ENCODE measurements at regions not wholly inside any gene's neighbourhood (a gene's known extent, or its start where the extent isn't known, plus 50 kb on each side); places are given as distances from the start of the nearest gene placed in this dataset.

DNA sequence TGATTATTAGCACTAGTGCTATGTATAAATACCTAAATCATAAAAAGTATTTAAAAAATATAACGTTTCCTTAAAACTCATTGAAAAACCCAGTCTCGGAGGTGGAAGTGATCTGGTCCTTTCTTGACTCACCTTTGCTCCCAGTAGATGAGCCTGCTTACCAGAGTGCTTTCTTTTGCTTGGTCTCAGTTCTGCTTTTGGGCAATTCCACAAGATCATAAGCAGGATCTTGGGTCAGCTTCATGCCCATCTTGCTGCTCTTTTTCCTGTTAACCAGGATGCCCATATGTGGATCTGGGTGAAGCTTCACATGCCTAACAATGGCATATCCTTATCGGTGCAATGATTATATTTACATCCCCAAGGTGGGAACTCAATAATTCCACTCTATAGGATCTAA, 332.1 kb upstream of the FAM98A start:
- CTCF ChIA-PET, result interaction anchor here (0.7 kb wide), 1 partner anchor 910 kb away, joined by 3 read pairs; no protein-coding TSS in a partner anchor
- no peaks in the 10 kb centered on the region for H3K9me3 ChIP-seq
- 4% methylated on average over 3 of the region's 3 CpGs for WGBS (ENCODE audit: low lambda C conversion rate)

DNA sequence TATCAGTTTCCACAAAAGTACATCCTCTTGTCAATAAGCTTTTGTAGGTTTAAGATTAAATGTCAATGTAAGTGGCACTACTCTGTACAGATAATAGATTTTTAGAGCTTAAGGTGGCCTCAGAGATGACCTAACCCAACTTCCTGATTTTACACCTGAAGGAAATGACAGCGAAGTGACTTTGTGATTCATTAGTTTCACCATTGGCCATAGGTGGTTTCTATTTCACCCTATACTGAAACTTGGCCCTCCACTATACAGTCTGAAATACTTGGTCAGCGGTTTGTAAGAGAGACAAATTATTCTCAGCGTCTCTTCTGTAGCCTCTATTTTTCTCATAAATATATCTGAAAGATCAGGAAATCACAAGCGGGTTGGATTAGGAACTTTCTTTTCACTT, 330.4 kb upstream of the FAM98A start:
- H3K4me3 ChIP-seq (ENCODE audit: low read depth in 2 of 2, low read length in 1 of 2), result no peak overlapping the region
- no peaks in the 10 kb centered on the region for H3F3A ChIP-seq (replicated peaks; ENCODE audit: insufficient read depth)
- CTCF ChIA-PET, result no interaction called here
- POLR2A ChIA-PET, result no interaction called here
- H3K27me3 ChIP-seq (ENCODE audit: insufficient read depth), result no peaks in the 10 kb centered on the region
- no peak for TF ChIP-seq IRF3 (IDR thresholded peaks at IDR 0.05; ENCODE audit: low read depth, low read length)
- TF ChIP-seq, protein P1, sequence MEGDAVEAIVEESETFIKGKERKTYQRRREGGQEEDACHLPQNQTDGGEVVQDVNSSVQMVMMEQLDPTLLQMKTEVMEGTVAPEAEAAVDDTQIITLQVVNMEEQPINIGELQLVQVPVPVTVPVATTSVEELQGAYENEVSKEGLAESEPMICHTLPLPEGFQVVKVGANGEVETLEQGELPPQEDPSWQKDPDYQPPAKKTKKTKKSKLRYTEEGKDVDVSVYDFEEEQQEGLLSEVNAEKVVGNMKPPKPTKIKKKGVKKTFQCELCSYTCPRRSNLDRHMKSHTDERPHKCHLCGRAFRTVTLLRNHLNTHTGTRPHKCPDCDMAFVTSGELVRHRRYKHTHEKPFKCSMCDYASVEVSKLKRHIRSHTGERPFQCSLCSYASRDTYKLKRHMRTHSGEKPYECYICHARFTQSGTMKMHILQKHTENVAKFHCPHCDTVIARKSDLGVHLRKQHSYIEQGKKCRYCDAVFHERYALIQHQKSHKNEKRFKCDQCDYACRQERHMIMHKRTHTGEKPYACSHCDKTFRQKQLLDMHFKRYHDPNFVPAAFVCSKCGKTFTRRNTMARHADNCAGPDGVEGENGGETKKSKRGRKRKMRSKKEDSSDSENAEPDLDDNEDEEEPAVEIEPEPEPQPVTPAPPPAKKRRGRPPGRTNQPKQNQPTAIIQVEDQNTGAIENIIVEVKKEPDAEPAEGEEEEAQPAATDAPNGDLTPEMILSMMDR (IDR thresholded peaks at IDR 0.05), result no peak
- TF ChIP-seq JUND (IDR thresholded peaks at IDR 0.05), result no peak
- TF ChIP-seq ELF1 (IDR thresholded peaks at IDR 0.05), result no peak
- TF ChIP-seq TEAD4 (IDR thresholded peaks at IDR 0.05; ENCODE audit: borderline replicate concordance, insufficient read depth), result no peak
- TF ChIP-seq MXI1 (IDR thresholded peaks at IDR 0.05; ENCODE audit: low read depth, low read length), result no peak
- no peak for TF ChIP-seq EZH2phosphoT487 (IDR thresholded peaks at IDR 0.05; ENCODE audit: borderline replicate concordance, low read depth)
- no peak for TF ChIP-seq FOSL2 (IDR thresholded peaks at IDR 0.05; ENCODE audit: borderline replicate concordance, low read depth)
- TF ChIP-seq TCF12 (IDR thresholded peaks at IDR 0.05), result no peak
- no peak for TF ChIP-seq NRF1 (IDR thresholded peaks at IDR 0.05; ENCODE audit: low read depth, low read length)
- no peak for TF ChIP-seq RAD21 (IDR thresholded peaks at IDR 0.05; ENCODE audit: low read length)
- TF ChIP-seq YY1 (IDR thresholded peaks at IDR 0.05; ENCODE audit: low read depth), result no peak
- TF ChIP-seq RCOR1 (IDR thresholded peaks at IDR 0.05; ENCODE audit: low read length), result no peak
- no peak for TF ChIP-seq NFIC (IDR thresholded peaks at IDR 0.05; ENCODE audit: borderline replicate concordance)
- no peak overlapping the region for H2AFZ ChIP-seq (ENCODE audit: low read depth)
- no peaks in the 10 kb centered on the region for H3K9me3 ChIP-seq
- no peak overlapping the region for H3K9ac ChIP-seq
- no peaks in the 10 kb centered on the region for H3K79me2 ChIP-seq (ENCODE audit: insufficient read depth)
- WGBS (ENCODE audit: low lambda C conversion rate), result 13% methylated on average over 4 of the region's 4 CpGs
- no peak for DNase-seq
- H4K20me1 ChIP-seq (ENCODE audit: insufficient read depth), result no peaks in the 10 kb centered on the region
- H3K27ac ChIP-seq (ENCODE audit: low read depth in 2 of 2, low read length in 1 of 2), result no peak overlapping the region
- H3K4me1 ChIP-seq (ENCODE audit: control insufficient read depth in 1 of 2, insufficient read depth in 2 of 2, low read depth in 1 of 2, low read length in 1 of 2), result no peaks in the 10 kb centered on the region
- H3K36me3 ChIP-seq (replicated peaks in 1 of 2; ENCODE audit: control insufficient read depth in 1 of 2, insufficient read depth in 2 of 2, low read length in 1 of 2), result no peaks in the 10 kb centered on the region
- H3K9me2 ChIP-seq, result no peaks in the 10 kb centered on the region
- no peak overlapping the region for H3K4me2 ChIP-seq

More for the DNA sequence above, 332.1 kb upstream of the FAM98A start:
- Histone ChIP-seq H3K9ac (no peak overlapping the region), H3K4me1 (ENCODE audit: control insufficient read depth in 1 of 2, insufficient read depth in 2 of 2, low read depth in 1 of 2, low read length in 1 of 2) (no peaks in the 10 kb centered on the region), H3K9me2 (no peaks in the 10 kb centered on the region), H3K79me2 (ENCODE audit: insufficient read depth) (no peaks in the 10 kb centered on the region), H4K20me1 (ENCODE audit: insufficient read depth) (no peaks in the 10 kb centered on the region), H3F3A (replicated peaks; ENCODE audit: insufficient read depth) (no peaks in the 10 kb centered on the region), H3K36me3 (replicated peaks in 1 of 2; ENCODE audit: control insufficient read depth in 1 of 2, insufficient read depth in 2 of 2, low read length in 1 of 2) (no peaks in the 10 kb centered on the region), H3K4me2 (no peak overlapping the region), H3K4me3 (ENCODE audit: low read depth in 2 of 2, low read length in 1 of 2) (no peak overlapping the region), H3K27ac (ENCODE audit: low read depth in 2 of 2, low read length in 1 of 2) (no peak overlapping the region), H3K27me3 (ENCODE audit: insufficient read depth) (no peaks in the 10 kb centered on the region), H2AFZ (ENCODE audit: low read depth) (no peak overlapping the region)
- no peak for TF ChIP-seq POLR2AphosphoS5 (IDR thresholded peaks at IDR 0.05; ENCODE audit: low read depth, low read length)
- TF ChIP-seq RXRA (IDR thresholded peaks at IDR 0.05; ENCODE audit: borderline replicate concordance, low read depth), result no peak
- TF ChIP-seq TCF12 (IDR thresholded peaks at IDR 0.05), result no peak
- POLR2A ChIA-PET, result no interaction called here
- DNase-seq, result no peak

Data from SK-N-SH (cell line).